ENCODE measurements at regions not wholly inside any gene's neighbourhood (a gene's known extent, or its start where the extent isn't known, plus 50 kb on each side); places are given as distances from the start of the nearest gene placed in this dataset.
"Not testable (repeated sequence)": the region's sequence is repeated elsewhere in the genome, so short reads cannot be mapped to it uniquely, and the experiment has no call there.

GRCh38 chr1:146396242-146396641 lies 167.4 kb upstream of the NOTCH2NLA start:
- not testable (repeated sequence) for H3K27ac ChIP-seq (ENCODE audit: insufficient read depth, low read depth, low read length, poor library complexity, severe bottlenecking); H3K27me3 ChIP-seq (ENCODE audit: control insufficient read depth, insufficient read depth, low read length, poor library complexity, severe bottlenecking); H3K9me3 ChIP-seq (ENCODE audit: control insufficient read depth, low read length); H3K36me3 ChIP-seq (ENCODE audit: control insufficient read depth, insufficient read depth, low read length); H3K4me3 ChIP-seq (ENCODE audit: insufficient read depth, low read depth, low read length); H3K4me1 ChIP-seq (ENCODE audit: control insufficient read depth, insufficient read depth, low read length)
- 88 to 97% methylated on average over 4 to 5 of the region's 6 CpGs for WGBS, 2 experiments

GRCh38 chr1:146393796-146394195 lies 165.0 kb upstream of the NOTCH2NLA start:
- not testable (repeated sequence) for H3K4me1 ChIP-seq (ENCODE audit: control insufficient read depth, insufficient read depth, low read length); H3K4me3 ChIP-seq (ENCODE audit: insufficient read depth, low read depth, low read length); H3K27me3 ChIP-seq (ENCODE audit: control insufficient read depth, insufficient read depth, low read length, poor library complexity, severe bottlenecking); H3K27ac ChIP-seq (ENCODE audit: insufficient read depth, low read depth, low read length, poor library complexity, severe bottlenecking); H3K9me3 ChIP-seq (ENCODE audit: control insufficient read depth, low read length); H3K36me3 ChIP-seq (ENCODE audit: control insufficient read depth, insufficient read depth, low read length)
- 89% methylated on average over 15 of the region's 23 CpGs for WGBS, 2 experiments

DNA sequence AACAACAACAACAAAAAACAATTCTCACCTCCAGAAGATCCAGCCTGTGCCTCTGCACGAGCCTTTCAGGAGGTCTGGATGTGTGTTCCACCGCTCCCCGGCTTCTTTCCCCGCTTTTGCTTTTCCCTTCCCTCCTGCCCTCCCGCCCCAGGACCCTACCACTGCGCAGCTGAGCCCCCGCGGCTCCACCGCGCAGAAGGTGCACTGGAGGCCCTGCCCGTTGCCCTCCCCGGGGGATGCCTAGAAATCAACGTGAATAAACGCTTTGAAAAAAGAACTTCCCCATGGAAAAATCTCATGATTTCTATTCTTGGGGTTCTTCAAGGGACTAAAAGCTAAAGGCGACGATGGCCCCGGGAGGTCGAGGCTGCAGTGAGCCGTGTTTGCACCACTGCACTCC lies 164.3 kb upstream of the NOTCH2NLA start:
- 87 to 90% methylated on average over 7 of the region's 19 CpGs for WGBS, 2 experiments
- H3K4me1 ChIP-seq (ENCODE audit: control insufficient read depth, insufficient read depth, low read length); H3K27me3 ChIP-seq (ENCODE audit: control insufficient read depth, insufficient read depth, low read length, poor library complexity, severe bottlenecking); H3K27ac ChIP-seq (ENCODE audit: insufficient read depth, low read depth, low read length, poor library complexity, severe bottlenecking); H3K4me3 ChIP-seq (ENCODE audit: insufficient read depth, low read depth, low read length); H3K9me3 ChIP-seq (ENCODE audit: control insufficient read depth, low read length); H3K36me3 ChIP-seq (ENCODE audit: control insufficient read depth, insufficient read depth, low read length): not testable (repeated sequence)

DNA sequence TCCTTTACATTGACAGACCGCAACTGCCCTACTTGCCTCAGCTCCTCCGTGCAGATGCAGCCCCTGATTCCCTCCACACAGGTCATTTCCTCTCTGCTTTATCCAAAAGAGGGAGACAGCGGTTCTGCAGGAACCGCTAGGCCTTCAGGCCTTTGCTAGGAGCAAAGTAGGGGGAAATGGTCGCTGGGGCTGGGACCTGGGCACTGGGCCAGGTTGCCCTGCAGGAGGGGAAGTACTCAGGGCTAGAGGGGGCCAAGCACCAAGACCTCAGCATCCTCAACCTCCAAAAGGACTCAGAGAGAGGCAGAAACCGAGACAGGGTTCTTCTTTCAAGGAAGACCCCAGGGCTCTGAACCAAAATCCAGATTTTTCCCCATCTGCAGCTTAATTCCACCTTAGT lies 160.4 kb upstream of the NOTCH2NLA start:
- H3K4me1 ChIP-seq (ENCODE audit: control insufficient read depth, insufficient read depth, low read length); H3K9me3 ChIP-seq (ENCODE audit: control insufficient read depth, low read length); H3K4me3 ChIP-seq (ENCODE audit: insufficient read depth, low read depth, low read length); H3K27me3 ChIP-seq (ENCODE audit: control insufficient read depth, insufficient read depth, low read length, poor library complexity, severe bottlenecking); H3K36me3 ChIP-seq (ENCODE audit: control insufficient read depth, insufficient read depth, low read length); H3K27ac ChIP-seq (ENCODE audit: insufficient read depth, low read depth, low read length, poor library complexity, severe bottlenecking): not testable (repeated sequence)
- 82 to 92% methylated on average over 3 to 5 of the region's 6 CpGs for WGBS, 2 experiments

- H3K27me3 ChIP-seq (ENCODE audit: control insufficient read depth, insufficient read depth, low read length, poor library complexity, severe bottlenecking); H3K4me3 ChIP-seq (ENCODE audit: insufficient read depth, low read depth, low read length); H3K4me1 ChIP-seq (ENCODE audit: control insufficient read depth, insufficient read depth, low read length); H3K36me3 ChIP-seq (ENCODE audit: control insufficient read depth, insufficient read depth, low read length); H3K9me3 ChIP-seq (ENCODE audit: control insufficient read depth, low read length): not testable (repeated sequence)
- WGBS, 2 experiments: 43% methylated on average over 1 of the region's 10 CpGs; no CpG with 5 or more reads in 1 of the 2 experiments
- peak overlapping the region; percentile 90 for H3K27ac ChIP-seq (ENCODE audit: insufficient read depth, low read depth, low read length, poor library complexity, severe bottlenecking)
Measured at GRCh38 chr1:146387750-146388469, 159.1 kb upstream of the NOTCH2NLA start.

DNA sequence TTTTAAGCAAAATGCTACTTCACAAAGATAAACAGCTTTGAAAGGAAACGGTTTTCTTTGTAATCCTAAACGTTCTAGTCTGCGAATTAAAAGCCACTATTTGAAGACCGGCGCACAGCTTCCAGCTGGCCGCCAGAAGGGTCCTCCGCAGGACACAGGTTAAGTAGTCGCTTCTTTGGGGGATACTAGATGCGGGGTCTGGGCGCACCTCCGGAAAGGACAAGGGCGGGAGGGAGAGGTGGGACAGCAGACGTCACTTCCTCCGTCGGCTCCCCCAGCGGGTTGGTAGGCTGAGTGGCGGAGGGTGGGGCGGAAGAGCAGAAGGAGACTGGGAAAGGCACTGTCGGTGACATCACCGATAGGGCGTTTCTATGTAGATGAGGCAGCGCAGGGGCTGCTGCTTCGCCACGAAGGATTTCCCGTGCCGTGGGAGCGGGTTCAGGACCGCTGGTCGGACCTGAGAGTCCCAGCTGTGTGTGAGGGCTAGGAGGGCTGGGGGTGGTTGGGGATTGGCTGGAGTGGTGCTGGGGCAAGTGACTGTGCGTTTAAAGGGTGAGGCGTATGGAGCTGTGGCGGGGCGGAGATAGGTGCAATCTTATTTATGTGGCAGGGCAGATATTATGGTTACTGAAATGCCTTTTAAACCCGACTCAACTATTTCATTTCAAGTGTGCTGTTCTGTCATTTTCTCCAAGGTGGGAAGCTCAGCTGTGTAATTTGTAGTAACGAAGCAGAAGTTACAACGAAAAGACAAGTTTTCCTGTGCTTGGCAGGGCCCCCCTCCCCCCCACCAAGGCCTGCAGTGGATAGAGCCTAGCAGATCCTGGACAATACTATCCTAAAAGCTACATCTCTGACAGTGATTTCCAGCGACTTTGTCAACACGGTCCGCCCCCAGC lies 158.3 kb upstream of the NOTCH2NLA start:
- H3K4me1 ChIP-seq (ENCODE audit: control insufficient read depth, insufficient read depth, low read length); H3K9me3 ChIP-seq (ENCODE audit: control insufficient read depth, low read length); H3K36me3 ChIP-seq (ENCODE audit: control insufficient read depth, insufficient read depth, low read length); H3K27me3 ChIP-seq (ENCODE audit: control insufficient read depth, insufficient read depth, low read length, poor library complexity, severe bottlenecking): not testable (repeated sequence)
- H3K27ac ChIP-seq (ENCODE audit: insufficient read depth, low read depth, low read length, poor library complexity, severe bottlenecking): peak overlapping the region; percentile 90
- peak overlapping the region; percentile 13 for H3K4me3 ChIP-seq (ENCODE audit: insufficient read depth, low read depth, low read length)
- 18 to 25% methylated on average over 15 of the region's 39 CpGs for WGBS, 2 experiments

- not testable (repeated sequence) for H3K9me3 ChIP-seq (ENCODE audit: control insufficient read depth, low read length); H3K4me1 ChIP-seq (ENCODE audit: control insufficient read depth, insufficient read depth, low read length); H3K27me3 ChIP-seq (ENCODE audit: control insufficient read depth, insufficient read depth, low read length, poor library complexity, severe bottlenecking); H3K36me3 ChIP-seq (ENCODE audit: control insufficient read depth, insufficient read depth, low read length); H3K4me3 ChIP-seq (ENCODE audit: insufficient read depth, low read depth, low read length); H3K27ac ChIP-seq (ENCODE audit: insufficient read depth, low read depth, low read length, poor library complexity, severe bottlenecking)
- WGBS, 2 experiments: 40% methylated on average over 1 of the region's 7 CpGs; no CpG with 5 or more reads in 1 of the 2 experiments
Measured at GRCh38 chr1:146381196-146381595, 152.4 kb upstream of the NOTCH2NLA start.

DNA sequence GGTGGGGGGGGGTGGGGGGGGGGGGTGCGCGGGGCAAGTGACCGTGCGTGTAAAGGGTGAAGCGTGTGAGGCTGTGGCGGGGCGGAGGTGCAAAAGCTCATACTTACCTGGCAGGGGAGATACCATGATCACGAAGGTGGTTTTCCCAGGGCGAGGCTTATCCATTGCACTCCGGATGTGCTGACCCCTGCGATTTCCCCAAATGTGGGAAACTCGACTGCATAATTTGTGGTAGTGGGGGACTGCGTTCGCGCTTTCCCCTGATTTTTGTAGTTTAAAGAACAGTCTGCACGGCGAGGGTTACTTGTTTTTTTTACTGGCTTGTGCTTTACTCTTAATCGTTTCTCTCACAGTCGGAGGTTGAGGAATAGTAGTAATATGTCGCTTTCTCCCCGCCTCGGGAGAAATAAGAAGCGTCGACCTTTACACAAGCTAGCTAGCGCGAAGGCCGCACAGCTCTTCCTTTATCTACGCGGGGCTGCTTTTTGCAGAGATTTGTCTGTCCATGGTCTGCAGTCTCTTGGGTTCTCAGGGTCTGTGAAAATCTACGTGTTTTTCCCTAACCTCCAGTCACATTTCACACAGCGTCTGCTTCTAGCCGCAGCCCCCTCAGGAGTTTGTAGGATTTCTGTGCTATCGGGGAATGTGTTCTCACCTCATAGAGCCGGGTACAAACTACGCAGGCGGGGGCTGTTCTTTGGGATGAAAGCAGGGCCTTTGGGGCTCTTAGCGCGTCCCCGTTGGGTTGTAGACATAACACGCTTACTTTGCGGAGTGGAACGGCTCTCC lies 148.1 kb upstream of the NOTCH2NLA start:
- H3K27me3 ChIP-seq (ENCODE audit: control insufficient read depth, insufficient read depth, low read length, poor library complexity, severe bottlenecking); H3K4me1 ChIP-seq (ENCODE audit: control insufficient read depth, insufficient read depth, low read length); H3K36me3 ChIP-seq (ENCODE audit: control insufficient read depth, insufficient read depth, low read length); H3K9me3 ChIP-seq (ENCODE audit: control insufficient read depth, low read length): not testable (repeated sequence)
- Histone ChIP-seq H3K4me3 (ENCODE audit: insufficient read depth, low read depth, low read length) (peak overlapping the region; percentile 25), H3K27ac (ENCODE audit: insufficient read depth, low read depth, low read length, poor library complexity, severe bottlenecking) (peak overlapping the region; percentile 81)
- WGBS, 2 experiments: 1% methylated on average over 28 to 29 of the region's 42 CpGs

DNA sequence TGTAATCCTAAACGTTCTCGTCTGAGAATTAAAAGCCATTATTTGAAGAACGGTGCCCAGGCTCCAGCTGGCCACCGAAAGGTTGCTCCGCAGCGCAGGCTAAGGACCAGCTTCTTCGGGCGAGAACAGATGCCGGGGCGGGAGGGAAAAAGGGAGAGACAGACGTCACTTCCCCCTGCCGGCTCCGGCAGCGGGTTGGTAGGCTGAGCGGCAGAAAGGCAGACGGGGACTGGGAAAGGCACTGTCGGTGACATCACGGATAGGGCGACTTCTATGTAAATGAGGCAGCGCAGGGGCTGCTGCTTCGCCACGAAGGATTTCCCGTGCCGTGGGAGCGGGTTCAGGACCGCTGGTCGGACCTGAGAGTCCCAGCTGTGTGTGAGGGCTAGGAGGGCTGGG lies 147.5 kb upstream of the NOTCH2NLA start:
- H3K4me3 ChIP-seq (ENCODE audit: insufficient read depth, low read depth, low read length): peak overlapping the region; percentile 20
- H3K9me3 ChIP-seq (ENCODE audit: control insufficient read depth, low read length); H3K27me3 ChIP-seq (ENCODE audit: control insufficient read depth, insufficient read depth, low read length, poor library complexity, severe bottlenecking); H3K27ac ChIP-seq (ENCODE audit: insufficient read depth, low read depth, low read length, poor library complexity, severe bottlenecking); H3K36me3 ChIP-seq (ENCODE audit: control insufficient read depth, insufficient read depth, low read length); H3K4me1 ChIP-seq (ENCODE audit: control insufficient read depth, insufficient read depth, low read length): not testable (repeated sequence)
- WGBS, 2 experiments: 0 to 1% methylated on average over 17 to 22 of the region's 27 CpGs

GRCh38 chr1:146375108-146375507 lies 146.3 kb upstream of the NOTCH2NLA start:
- H3K4me3 ChIP-seq (ENCODE audit: insufficient read depth, low read depth, low read length); H3K9me3 ChIP-seq (ENCODE audit: control insufficient read depth, low read length); H3K27ac ChIP-seq (ENCODE audit: insufficient read depth, low read depth, low read length, poor library complexity, severe bottlenecking); H3K4me1 ChIP-seq (ENCODE audit: control insufficient read depth, insufficient read depth, low read length); H3K27me3 ChIP-seq (ENCODE audit: control insufficient read depth, insufficient read depth, low read length, poor library complexity, severe bottlenecking); H3K36me3 ChIP-seq (ENCODE audit: control insufficient read depth, insufficient read depth, low read length): not testable (repeated sequence)
- WGBS, 2 experiments: 93 to 97% methylated on average over 3 to 4 of the region's 6 CpGs

Data from ectodermal cell (in vitro differentiated cells).